WERI-Rb-1 (cell line): ENCODE measurements at regions not wholly inside any gene's neighbourhood (a gene's known extent, or its start where the extent isn't known, plus 50 kb on each side); places are given as distances from the start of the nearest gene placed in this dataset.

ENCODE experiments used
- DNase-seq: peaks from one replicate; pipeline ENCODE4 v3.0.0-alpha.2; 2020
- H3K27ac ChIP-seq: fragments of 250-450 bp; sonication (Bioruptor Pico); 2 replicates; pipeline ENCODE4 v1.5.1; 2020; ENCODE audit warnings: mild to moderate bottlenecking, moderate library complexity
- H3K27me3 ChIP-seq: fragments of 250-450 bp; sonication (Bioruptor Pico); 2 replicates; pipeline ENCODE4 v1.5.1; 2021; ENCODE audit warnings: mild to moderate bottlenecking, low read depth, moderate library complexity; ENCODE audit not compliant: insufficient read depth, severe bottlenecking
- H3K36me3 ChIP-seq: fragments of 250-450 bp; sonication (Bioruptor Pico); 2 replicates; pipeline ENCODE4 v1.5.1; 2020; ENCODE audit warnings: mild to moderate bottlenecking, moderate library complexity
- H3K4me3 ChIP-seq: 2 replicates; pipeline ENCODE4 v1.5.1; 2011; ENCODE audit warnings: low read depth, mild to moderate bottlenecking, control low read depth, low read length
- H3K9me3 ChIP-seq: fragments of 250-450 bp; sonication (Bioruptor Pico); 2 replicates; pipeline ENCODE4 v1.5.1; 2021; ENCODE audit warnings: mild to moderate bottlenecking, moderate library complexity; ENCODE audit not compliant: severe bottlenecking
- TF ChIP-seq, protein P1 (sequence below): IDR thresholded peaks from 2 replicates; pipeline ENCODE4 v1.5.1; 2011; ENCODE audit warnings: low read depth, mild to moderate bottlenecking, control low read depth, inconsistent platforms, low read length

DNA sequence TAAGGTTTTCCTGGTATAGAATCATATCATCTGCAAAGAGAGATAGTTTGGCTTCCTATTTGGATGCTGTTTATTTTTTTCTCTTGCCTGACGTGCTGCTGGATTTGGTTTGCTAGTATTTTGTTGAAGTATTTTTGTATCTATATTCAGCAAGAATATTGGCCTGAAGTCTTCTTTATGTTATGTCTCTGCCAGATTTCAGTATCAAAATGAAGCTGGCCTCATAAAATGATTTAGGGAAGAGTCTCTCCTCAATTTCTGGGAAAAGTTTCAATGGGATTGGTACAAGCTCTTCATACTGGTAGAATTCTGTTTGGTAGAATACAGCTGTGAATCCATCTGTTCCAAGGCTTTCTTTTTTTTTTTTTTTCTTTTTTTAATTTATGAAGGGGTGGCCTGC is 799.0 kb upstream of the TYRP1 start:
- TF ChIP-seq, protein P1, sequence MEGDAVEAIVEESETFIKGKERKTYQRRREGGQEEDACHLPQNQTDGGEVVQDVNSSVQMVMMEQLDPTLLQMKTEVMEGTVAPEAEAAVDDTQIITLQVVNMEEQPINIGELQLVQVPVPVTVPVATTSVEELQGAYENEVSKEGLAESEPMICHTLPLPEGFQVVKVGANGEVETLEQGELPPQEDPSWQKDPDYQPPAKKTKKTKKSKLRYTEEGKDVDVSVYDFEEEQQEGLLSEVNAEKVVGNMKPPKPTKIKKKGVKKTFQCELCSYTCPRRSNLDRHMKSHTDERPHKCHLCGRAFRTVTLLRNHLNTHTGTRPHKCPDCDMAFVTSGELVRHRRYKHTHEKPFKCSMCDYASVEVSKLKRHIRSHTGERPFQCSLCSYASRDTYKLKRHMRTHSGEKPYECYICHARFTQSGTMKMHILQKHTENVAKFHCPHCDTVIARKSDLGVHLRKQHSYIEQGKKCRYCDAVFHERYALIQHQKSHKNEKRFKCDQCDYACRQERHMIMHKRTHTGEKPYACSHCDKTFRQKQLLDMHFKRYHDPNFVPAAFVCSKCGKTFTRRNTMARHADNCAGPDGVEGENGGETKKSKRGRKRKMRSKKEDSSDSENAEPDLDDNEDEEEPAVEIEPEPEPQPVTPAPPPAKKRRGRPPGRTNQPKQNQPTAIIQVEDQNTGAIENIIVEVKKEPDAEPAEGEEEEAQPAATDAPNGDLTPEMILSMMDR: no peak
- no peak overlapping the region for H3K4me3 ChIP-seq
- no peak overlapping the region for H3K27ac ChIP-seq
- no peaks in the 10 kb centered on the region for H3K9me3 ChIP-seq
- no peak for DNase-seq
- no peaks in the 10 kb centered on the region for H3K27me3 ChIP-seq
- no peaks in the 10 kb centered on the region for H3K36me3 ChIP-seq

DNA sequence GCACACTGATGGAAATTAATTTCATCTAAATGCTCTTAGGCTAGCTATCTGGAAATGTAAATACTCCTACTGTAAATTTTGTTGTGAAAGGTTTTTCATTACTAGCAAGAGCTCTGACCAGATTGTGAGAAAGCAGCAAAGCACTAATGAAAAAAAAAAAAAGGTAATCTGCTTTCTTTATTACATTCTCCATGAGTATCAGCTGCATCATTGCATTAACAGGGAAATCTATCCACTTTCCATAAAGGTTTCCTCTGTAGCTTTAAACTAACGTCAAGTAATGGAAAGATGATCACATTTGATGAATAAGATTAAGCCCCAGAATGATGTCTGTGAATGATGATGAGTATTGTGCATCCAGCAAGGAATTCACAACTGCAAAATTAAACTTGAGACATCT is 790.6 kb upstream of the TYRP1 start:
- peaks cover 2% of the 10 kb centered on the region for H3K9me3 ChIP-seq
- H3K27me3 ChIP-seq: no peaks in the 10 kb centered on the region
- DNase-seq: no peak
- TF ChIP-seq, protein P1: no peak
- no peak overlapping the region for H3K27ac ChIP-seq
- H3K36me3 ChIP-seq: no peaks in the 10 kb centered on the region
- H3K4me3 ChIP-seq: no peak overlapping the region

DNA sequence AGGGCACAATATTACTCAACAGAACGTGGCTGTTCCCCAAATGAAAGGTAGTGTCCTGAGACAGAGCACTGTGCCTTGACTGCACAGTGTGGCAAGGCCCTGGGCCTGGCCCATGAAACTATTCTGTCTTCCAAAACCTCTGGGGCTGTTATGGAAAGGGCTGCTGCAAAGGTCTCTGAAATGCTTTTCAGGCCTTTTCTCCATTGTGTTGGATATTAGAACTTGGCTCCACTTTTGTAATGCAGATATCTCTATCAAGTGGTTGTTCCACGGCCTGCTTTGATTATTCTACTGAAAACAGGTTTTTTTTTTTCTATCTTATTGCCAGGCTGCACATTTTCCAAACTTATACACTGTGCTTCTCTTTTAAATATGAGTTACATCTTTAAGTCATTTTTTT is 777.5 kb upstream of the TYRP1 start:
- Histone ChIP-seq H3K4me3 (no peak overlapping the region), H3K9me3 (no peaks in the 10 kb centered on the region), H3K27ac (no peak overlapping the region), H3K36me3 (no peaks in the 10 kb centered on the region), H3K27me3 (no peaks in the 10 kb centered on the region)
- DNase-seq: no peak
- TF ChIP-seq, protein P1: no peak

DNA sequence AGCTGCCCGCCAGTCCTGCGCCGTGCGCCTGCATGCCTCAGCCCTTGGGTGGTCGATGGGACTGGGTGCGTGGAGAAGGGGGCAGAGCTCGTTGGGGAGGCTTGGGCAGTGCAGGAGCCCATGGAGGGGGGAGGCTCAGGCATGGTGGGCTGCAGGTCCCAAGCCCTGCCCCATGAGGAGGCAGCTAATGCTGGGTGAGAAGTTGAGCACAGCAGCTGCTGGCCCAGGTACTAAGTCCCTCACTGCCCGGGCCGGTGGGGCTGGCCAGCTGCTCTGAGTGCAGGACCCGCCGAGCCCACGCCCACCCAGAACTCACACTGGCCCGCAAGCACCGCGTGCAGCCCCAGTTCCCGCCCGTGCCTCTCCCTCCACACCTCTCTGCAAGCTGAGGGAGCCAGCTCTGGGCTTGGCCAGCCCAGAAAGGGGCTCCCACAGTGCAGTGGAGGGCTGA is 764.3 kb upstream of the TYRP1 start:
- H3K4me3 ChIP-seq: no peak overlapping the region
- no peaks in the 10 kb centered on the region for H3K27me3 ChIP-seq
- DNase-seq: no peak
- H3K27ac ChIP-seq: no peak overlapping the region
- no peaks in the 10 kb centered on the region for H3K9me3 ChIP-seq
- H3K36me3 ChIP-seq: no peaks in the 10 kb centered on the region
- TF ChIP-seq, protein P1: no peak

DNA sequence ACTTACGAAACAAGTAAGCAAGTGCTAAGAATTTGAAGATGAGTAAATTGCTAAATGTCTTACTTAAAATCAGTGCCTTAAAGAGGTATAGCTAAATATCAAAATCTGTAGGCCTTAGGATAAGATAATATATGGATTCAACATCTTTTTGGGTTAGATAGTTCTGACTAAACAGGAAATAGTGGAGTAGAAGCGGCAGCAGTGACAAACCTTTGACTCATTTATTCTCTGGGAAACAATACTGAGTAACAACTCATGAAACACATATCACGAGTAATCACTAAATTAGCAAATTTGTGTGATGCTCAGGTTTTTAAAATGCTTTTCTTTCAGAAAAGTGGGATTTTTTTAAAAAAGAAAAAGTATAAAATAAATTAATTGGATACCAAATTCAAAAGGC is 762.1 kb upstream of the TYRP1 start:
- DNase-seq: no peak
- Histone ChIP-seq H3K4me3 (no peak overlapping the region), H3K27ac (no peak overlapping the region), H3K36me3 (no peaks in the 10 kb centered on the region), H3K27me3 (no peaks in the 10 kb centered on the region), H3K9me3 (no peaks in the 10 kb centered on the region)
- TF ChIP-seq, protein P1: no peak

DNA sequence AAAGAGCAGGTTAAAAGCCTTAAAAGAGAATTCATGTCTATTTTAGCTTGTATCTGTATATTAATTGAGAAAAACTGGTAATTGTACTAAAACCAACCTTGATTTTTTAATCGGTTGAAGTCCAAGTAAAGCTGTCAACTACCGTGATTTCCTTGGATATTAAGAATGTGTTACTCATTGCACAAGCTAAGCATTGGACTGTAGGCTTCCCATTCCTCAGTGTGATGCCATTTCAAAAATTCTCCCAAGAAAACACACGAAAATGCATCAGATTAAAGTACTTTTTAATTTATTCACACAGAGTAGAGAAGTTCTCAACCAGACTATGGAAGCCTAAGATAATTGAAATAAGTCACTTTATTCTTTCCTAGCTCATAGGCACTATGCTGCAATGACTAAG is 761.4 kb upstream of the TYRP1 start:
- no peak overlapping the region for H3K27ac ChIP-seq

More for the DNA sequence above, 761.4 kb upstream of the TYRP1 start:
- Histone ChIP-seq H3K9me3 (no peaks in the 10 kb centered on the region), H3K27me3 (no peaks in the 10 kb centered on the region), H3K36me3 (no peaks in the 10 kb centered on the region), H3K4me3 (no peak overlapping the region)
- TF ChIP-seq, protein P1: no peak
- no peak for DNase-seq
